Umbilical cord (tissue), 1 donor: ENCODE measurements at regions not wholly inside any gene's neighbourhood (a gene's known extent, or its start where the extent isn't known, plus 50 kb on each side); places are given as distances from the start of the nearest gene placed in this dataset.
A peak's percentile ranks its signal among the peaks of the same experiment; 100 is the strongest.
"Not testable (repeated sequence)": the region's sequence is repeated elsewhere in the genome, so short reads cannot be mapped to it uniquely, and the experiment has no call there.

Experiments
- DNase-seq: peaks from one replicate; pipeline ENCODE4 v3.0.0-alpha.2; 2015; ENCODE audit warnings: low spot score

DNA sequence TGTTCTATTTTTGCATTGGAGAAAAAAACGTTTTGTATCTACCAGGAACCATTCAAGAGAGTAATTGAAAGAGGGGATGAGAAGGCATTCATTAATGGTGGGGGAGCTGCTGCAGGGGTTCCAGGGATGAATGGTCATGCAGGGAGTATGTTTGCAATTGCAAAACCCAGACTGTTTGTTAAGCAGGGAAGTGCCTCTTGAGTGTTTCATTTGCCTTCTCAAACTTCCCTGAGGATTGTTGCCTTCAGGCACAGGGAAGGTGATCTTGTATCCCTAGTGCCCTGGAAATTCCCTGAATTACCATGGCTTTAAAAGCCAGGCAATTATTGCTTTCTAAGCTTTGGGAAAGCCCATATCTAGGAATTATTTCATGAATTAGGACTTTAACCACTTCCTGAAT, 172.7 kb upstream of the NLGN4Y start:
- no peak for DNase-seq

- no peak for DNase-seq
Measured at GRCh38 chrY:14356154-14356553, 168.2 kb upstream of the NLGN4Y start.

DNA sequence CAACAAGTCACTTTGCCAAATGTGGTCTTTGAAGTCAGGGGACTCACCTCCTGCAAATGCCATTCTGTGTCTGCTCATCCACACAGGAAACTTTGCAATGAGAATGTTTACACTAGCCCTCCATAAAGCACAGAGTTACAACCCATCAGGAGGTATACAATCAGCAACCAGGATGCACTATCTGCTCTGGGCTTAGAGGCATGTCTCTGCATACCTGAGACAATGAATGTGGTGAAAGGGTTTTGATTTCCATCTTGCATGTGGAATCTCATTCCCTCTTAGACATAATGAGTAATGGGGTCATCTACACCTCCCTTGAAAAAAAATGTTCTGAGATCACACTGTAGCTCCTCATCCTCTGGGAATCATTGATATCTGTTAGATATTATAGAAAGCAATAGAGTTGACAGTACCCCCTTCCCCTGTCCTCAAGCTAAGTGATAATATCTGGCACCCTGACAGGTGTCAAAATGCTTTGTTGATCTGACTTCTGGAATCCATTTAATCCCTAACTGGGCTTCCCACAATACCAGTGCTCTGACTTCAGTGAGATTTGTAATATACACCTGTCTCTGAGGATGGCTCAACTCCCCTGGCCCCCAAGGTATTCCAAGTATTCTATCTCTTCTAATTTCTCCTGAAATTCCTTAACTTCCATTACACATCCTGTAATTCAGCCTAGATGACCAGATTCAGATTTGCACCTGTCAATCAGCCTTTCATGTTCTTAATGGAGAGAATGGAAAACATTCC, 163.4 kb upstream of the NLGN4Y start:
- no peak for DNase-seq

DNA sequence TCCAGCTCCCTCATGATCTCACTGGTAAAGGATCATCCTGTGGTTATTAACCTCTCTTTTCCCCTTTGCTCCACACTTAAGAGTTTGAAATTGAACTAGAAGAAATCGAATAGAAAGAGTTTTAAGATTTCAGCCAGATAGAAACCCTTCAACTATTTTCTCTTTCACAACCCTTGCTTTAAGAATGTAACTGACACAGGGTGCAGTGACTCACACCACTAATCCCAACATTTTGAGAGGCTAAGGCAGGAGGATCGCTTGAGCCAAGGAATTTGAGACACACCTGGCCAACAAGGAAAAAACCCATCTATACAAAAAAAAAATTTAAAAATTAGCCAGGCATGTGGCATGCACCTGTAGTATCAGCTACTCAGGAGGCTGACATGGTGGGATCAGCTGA, 150.7 kb upstream of the NLGN4Y start:
- DNase-seq: no peak

DNA sequence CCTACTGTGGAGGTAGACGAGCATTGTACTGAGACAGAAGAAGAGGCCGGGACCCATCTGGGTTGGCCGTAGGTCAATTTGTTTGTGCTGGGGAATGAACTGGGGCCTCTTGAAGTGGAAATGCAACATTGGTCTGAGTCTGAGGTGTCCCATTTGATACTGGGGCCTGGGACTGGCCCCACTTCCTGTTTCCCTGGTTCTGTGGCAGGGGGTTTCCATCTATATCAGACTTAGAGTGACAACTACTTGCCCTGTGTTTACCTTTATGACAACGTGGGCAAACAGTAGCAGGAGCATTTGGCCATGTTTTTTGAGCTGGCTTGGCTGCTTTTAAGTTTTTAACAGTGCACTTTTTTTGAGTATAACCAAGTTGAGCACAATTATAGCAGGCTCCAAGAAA, 146.1 kb upstream of the NLGN4Y start:
- DNase-seq: no peak

- DNase-seq: not testable (repeated sequence)
Measured at GRCh38 chrY:14410549-14411030, 113.7 kb upstream of the NLGN4Y start.

- no peak for DNase-seq
Measured at GRCh38 chrY:14411334-14411733, 113.0 kb upstream of the NLGN4Y start.

- DNase-seq: no peak
Measured at GRCh38 chrY:14436546-14436945, 87.8 kb upstream of the NLGN4Y start.

DNA sequence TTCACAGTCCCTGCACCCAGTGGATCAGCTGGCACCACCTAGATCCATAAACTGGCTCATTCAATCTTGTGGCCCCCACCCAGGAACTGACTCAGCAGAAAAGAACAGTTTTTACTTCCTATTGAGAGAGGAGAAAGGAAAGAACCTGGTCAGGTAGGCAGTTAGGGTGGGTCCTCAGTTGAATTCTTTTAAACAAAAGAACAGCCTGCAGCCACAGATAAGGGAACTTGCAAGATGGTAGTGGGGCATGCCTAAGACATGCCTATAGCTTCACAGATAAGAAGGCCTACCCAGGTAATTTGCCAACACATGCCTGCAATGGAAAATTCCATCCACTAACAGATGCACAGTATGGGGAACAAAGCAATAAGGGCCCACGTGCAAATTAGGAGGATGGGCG, 86.7 kb upstream of the NLGN4Y start:
- no peak for DNase-seq

GRCh38 chrY:14438395-14438794, 85.9 kb upstream of the NLGN4Y start:
- no peak for DNase-seq

- no peak for DNase-seq
Measured at GRCh38 chrY:14444550-14444949, 79.8 kb upstream of the NLGN4Y start.

GRCh38 chrY:14468151-14468683, 56.1 kb upstream of the NLGN4Y start:
- DNase-seq: peak; percentile 43

DNA sequence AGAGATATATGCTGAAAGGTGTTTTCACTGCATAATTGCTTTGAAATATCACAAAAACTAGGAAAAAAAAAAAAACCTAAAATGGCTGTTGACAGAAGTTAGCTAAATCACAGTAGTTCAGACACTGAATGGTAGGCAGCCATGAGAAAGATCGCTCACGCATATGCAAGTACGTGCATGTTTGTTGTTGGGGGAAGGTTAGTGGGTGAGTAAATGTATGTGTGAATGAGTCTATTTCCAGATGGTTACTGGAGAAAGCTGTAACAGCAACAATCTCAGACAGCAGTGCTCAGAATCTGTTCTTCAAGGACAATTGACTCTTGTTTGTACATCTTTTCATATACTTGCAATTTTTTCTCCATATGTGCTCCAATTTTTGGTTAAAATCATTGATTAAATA, 51.9 kb upstream of the NLGN4Y start:
- DNase-seq: no peak

DNA sequence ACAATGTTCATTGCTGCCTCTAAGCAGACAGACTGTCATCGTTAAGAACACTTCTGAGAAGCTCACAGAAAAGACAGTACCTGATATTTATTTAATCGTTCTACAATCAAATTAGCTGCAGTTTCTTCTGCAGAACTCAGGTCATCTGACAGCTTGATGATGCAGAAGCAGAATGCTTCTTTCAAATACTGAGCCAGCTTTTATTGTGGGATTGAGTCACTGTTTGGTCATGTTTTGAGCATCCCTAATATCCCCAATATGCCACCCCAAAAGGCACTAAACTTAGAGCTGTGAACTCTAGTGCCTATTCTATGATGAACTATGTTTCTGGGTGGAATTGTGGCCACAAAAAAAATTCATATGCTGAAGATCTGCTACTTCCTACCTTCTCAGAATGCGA, 51.0 kb upstream of the NLGN4Y start:
- peak; percentile 0 for DNase-seq
